ENCODE measurements at regions not wholly inside any gene's neighbourhood (a gene's known extent, or its start where the extent isn't known, plus 50 kb on each side); places are given as distances from the start of the nearest gene placed in this dataset.
A peak's percentile ranks its signal among the peaks of the same experiment; 100 is the strongest.

DNA sequence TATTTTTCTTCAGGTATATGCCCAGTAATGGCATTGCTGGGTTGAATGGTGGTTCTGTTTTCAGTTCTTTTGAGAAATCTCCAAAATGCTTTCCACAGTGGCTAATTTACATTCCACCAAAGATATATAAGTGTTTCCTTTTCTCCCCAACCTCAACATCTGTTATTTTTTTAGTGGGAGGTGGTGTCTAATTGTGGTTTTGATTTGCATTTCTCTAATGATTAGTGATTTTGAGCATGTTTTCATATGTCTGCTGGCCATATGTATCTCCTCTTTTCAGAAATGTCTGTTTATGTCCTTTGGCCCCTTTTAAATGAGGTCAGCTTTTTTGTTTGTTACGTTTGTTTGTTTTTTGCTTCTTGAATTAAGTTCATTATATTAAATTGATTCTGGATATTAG is 760.2 kb downstream of the KCNA4 start:
- peak; percentile 14 for DNase-seq (ENCODE audit: low read depth, low spot score)

- DNase-seq (ENCODE audit: low read depth, low spot score) = peak; percentile 35
These were observed 761.4 kb downstream of the KCNA4 start for GRCh38 chr11:29255401-29255800.

GRCh38 chr11:29251738-29252137 is 765.1 kb downstream of the KCNA4 start:
- no peak for DNase-seq (ENCODE audit: low read depth, low spot score)

GRCh38 chr11:29249713-29250112 is 767.1 kb downstream of the KCNA4 start:
- DNase-seq (ENCODE audit: low read depth, low spot score) = no peak

GRCh38 chr11:29244355-29244754 is 772.5 kb downstream of the KCNA4 start:
- DNase-seq (ENCODE audit: low read depth, low spot score) = no peak

DNA sequence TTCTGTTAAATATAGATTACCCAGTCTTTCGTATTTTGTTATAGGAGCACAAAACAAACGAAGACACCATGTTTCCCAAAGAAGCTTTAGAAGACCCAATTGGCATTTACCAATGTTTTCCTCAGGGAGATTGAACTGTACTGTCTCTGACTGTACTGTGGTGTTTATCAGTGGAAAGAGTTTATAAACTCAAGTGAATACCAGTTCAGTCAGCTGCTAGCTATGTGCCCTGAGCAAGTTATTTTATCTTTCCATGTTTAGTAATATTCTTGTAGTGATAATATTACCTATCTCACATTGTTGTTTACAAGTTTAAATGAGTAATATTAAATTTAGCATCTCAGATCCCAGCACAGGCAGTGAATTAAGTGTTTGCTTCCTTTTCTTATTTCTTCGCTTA is 773.2 kb downstream of the KCNA4 start:
- no peak for DNase-seq (ENCODE audit: low read depth, low spot score)

DNA sequence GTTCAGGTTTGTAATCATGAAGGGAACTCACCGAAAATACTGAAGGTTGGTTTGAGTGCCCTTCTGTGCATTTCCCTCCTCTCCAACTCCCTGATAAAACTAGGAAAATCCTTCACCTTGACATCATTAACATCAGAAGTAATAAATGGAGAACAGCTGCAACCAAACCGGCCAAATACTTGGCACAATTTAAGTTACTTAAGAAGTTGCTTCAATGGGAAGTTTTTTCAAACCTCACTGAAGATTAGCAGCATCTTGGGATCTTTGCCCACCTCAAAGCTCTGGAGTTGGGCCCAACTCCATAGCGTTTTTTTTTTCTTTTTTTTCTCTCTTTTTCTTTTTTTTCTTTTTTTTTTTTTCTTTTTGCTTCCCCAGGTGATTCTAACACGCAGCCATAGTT is 784.8 kb downstream of the KCNA4 start:
- DNase-seq (ENCODE audit: low read depth, low spot score) = peak; percentile 28

- no peak for DNase-seq (ENCODE audit: low read depth, low spot score)
These were observed 785.2 kb downstream of the KCNA4 start for GRCh38 chr11:29231586-29231985.

GRCh38 chr11:29227811-29228210 is 789.0 kb downstream of the KCNA4 start:
- DNase-seq (ENCODE audit: low read depth, low spot score) = no peak

GRCh38 chr11:29224739-29225384 is 792.0 kb downstream of the KCNA4 start:
- DNase-seq (ENCODE audit: low read depth, low spot score) = no peak

GRCh38 chr11:29219531-29219930 is 797.3 kb downstream of the KCNA4 start:
- DNase-seq (ENCODE audit: low read depth, low spot score) = peak; percentile 44

DNA sequence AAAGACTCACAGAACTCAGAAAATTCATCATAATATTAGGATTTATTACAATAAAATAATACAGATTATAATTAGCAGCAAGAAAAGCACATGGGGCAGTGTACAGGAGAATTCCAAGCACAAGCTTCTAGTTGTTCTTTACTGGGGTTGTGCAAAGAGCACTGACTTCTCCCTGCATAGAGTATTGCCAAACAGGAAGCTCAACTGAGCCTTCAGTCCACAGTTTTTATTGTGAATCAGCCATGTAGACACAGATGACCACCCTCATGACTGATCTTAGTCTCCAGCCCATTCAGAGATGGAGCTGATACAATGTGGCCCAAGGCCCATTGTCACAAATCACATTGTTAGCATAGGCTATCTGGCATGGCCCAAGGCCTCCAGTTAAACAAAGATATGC is 798.9 kb downstream of the KCNA4 start:
- DNase-seq (ENCODE audit: low read depth, low spot score) = no peak

DNA sequence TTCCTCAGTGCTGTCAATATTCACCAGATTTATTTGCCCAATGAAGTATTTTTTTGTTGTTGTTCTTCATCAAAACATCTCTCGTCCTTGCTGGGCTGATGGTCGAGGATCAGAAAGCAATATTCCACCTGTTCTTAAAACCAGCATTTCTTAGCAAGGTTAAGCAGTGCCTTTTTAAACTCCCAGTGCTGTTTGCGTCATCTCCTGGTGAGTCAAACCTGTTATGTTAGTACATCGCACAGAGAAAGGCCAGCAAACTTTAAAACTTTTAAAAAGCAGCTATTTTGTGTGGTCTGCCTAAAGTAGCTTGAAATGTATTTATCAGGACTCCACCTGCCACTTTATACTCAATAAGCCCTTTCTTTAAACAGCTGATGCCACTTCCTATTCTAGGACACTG is 802.0 kb downstream of the KCNA4 start:
- no peak for DNase-seq (ENCODE audit: low read depth, low spot score)

DNA sequence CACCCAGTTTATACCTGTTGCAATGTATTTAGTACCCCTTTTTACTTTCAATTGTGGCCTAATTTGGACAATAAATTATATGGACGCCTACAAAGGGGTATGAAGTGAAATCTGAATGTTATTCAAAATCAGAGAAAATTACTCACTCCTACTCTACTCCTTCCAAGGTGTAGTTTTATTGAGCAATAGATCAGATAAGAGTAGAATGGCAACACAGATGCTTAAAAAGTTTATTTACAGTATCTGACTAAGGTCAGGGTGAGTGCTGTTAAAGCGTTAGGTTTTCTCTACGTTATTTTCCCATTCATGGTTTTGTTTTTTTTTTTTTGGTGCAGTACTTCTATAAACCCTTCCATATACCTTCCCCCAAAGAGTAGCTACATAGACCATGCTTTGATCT is 805.6 kb downstream of the KCNA4 start:
- no peak for DNase-seq (ENCODE audit: low read depth, low spot score)

- DNase-seq (ENCODE audit: low read depth, low spot score) = no peak
These were observed 806.4 kb downstream of the KCNA4 start for GRCh38 chr11:29210426-29210825.

- peak; percentile 37 for DNase-seq (ENCODE audit: low read depth, low spot score)
These were observed 808.7 kb downstream of the KCNA4 start for GRCh38 chr11:29208117-29208516.

DNA sequence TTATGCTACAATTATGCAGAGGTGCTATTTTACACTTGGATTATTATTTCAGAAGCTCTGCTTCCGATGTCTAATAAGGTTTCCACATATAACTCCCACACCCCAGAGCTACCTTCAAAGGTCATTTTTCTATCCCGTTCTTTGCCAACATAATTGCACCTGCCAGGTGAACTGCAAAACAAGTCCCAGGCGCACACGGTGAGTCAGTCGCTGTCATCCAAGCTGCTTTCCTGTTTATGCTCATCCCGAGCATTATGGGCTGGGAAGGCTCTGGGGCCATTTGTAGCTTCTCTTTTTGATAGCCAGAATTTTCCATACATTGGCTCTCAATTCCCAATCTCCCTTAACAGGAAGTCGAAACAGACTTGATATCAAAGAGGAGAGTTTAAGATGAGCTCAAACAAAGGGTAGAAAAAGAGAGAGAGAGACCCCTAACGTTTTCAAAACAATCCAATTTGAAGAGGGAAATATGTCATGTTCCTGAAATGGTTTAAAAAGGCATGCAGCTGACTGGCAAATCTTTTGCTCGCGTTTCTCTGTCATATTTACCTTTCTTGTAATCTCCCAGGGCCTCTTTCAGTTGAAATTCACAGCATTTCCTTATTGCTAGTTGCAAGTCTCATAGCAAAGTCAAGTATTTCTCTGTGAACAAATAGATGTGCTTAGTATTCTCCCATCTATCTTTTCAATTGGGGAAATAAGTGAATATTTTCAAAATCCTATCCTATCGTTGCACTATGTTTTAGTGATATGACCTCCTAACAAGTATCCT is 815.9 kb downstream of the KCNA4 start:
- DNase-seq (ENCODE audit: low read depth, low spot score) = no peak

- DNase-seq (ENCODE audit: low read depth, low spot score) = no peak
These were observed 826.5 kb downstream of the KCNA4 start for GRCh38 chr11:29190313-29190712.

GRCh38 chr11:29187215-29187614 is 829.6 kb downstream of the KCNA4 start:
- no peak for DNase-seq (ENCODE audit: low read depth, low spot score)

GRCh38 chr11:29184939-29185890 is 831.6 kb downstream of the KCNA4 start:
- peak; percentile 94 for DNase-seq (ENCODE audit: low read depth, low spot score)

GRCh38 chr11:29183301-29183700 is 833.5 kb downstream of the KCNA4 start:
- DNase-seq (ENCODE audit: low read depth, low spot score) = no peak

DNA sequence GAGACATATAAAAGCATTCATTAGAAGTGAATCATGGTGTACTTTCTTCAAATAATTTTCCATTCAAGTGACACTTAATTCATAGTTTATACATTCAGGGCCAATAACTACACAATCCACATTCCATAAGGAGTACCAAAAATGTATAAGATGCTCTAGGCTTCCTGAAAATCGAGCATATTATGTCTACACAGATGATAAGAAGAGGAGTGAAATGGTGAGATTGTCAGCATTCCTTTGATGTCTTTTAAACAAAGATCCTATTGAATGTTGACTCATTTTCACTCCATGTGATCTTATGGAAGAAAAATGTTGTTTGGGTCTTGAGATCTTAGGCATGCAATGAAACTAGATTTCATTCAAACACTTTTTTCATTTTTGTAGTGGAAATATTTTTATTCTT is 843.2 kb downstream of the KCNA4 start:
- peak; percentile 82 for DNase-seq (ENCODE audit: low read depth, low spot score)
